ENCODE measurements at regions not wholly inside any gene's neighbourhood (a gene's known extent, or its start where the extent isn't known, plus 50 kb on each side); places are given as distances from the start of the nearest gene placed in this dataset.

- no peak overlapping the region for H3K27ac ChIP-seq (ENCODE audit: low read depth in 1 of 2, low read length in 2 of 2)
- no peak overlapping the region for H3K9ac ChIP-seq (ENCODE audit: low read depth in 1 of 2, low read length in 2 of 2)
- H3K27me3 ChIP-seq (ENCODE audit: control insufficient read depth in 4 of 4, insufficient read depth in 4 of 4, low read length in 3 of 4), result no peaks in the 10 kb centered on the region
- TF ChIP-seq FOXA2 (IDR thresholded peaks at IDR 0.05) (no peak), HNF4A (conservative IDR thresholded peaks at IDR 0.05) (no peak), NR2F2 (IDR thresholded peaks at IDR 0.05) (no peak), FOXA1 (IDR thresholded peaks at IDR 0.05) (no peak), TAF1 (conservative IDR thresholded peaks at IDR 0.05) (no peak), REST (IDR thresholded peaks at IDR 0.05) (no peak), SP1 (IDR thresholded peaks at IDR 0.05) (no peak)
- TF ChIP-seq, protein P1, sequence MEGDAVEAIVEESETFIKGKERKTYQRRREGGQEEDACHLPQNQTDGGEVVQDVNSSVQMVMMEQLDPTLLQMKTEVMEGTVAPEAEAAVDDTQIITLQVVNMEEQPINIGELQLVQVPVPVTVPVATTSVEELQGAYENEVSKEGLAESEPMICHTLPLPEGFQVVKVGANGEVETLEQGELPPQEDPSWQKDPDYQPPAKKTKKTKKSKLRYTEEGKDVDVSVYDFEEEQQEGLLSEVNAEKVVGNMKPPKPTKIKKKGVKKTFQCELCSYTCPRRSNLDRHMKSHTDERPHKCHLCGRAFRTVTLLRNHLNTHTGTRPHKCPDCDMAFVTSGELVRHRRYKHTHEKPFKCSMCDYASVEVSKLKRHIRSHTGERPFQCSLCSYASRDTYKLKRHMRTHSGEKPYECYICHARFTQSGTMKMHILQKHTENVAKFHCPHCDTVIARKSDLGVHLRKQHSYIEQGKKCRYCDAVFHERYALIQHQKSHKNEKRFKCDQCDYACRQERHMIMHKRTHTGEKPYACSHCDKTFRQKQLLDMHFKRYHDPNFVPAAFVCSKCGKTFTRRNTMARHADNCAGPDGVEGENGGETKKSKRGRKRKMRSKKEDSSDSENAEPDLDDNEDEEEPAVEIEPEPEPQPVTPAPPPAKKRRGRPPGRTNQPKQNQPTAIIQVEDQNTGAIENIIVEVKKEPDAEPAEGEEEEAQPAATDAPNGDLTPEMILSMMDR (IDR thresholded peaks at IDR 0.05; ENCODE audit: low read depth, low read length, missing input control), result no peak
- no peak overlapping the region for H3K4me3 ChIP-seq (ENCODE audit: low read depth in 1 of 3, low read length in 3 of 3)
- peaks cover 0 to 23% (median 18%) of the 10 kb centered on the region in 4 donors for H3K4me1 ChIP-seq (ENCODE audit: control insufficient read depth in 4 of 4, insufficient read depth in 4 of 4, low read length in 3 of 4)
- no peaks in the 10 kb centered on the region for H3K9me3 ChIP-seq (ENCODE audit: control insufficient read depth in 4 of 4, low read length in 3 of 4)
- 85% methylated on average over 4 of the region's 4 CpGs for WGBS
- no peaks in the 10 kb centered on the region for H3K36me3 ChIP-seq (ENCODE audit: control insufficient read depth in 4 of 4, insufficient read depth in 3 of 4, low read depth in 1 of 4, low read length in 3 of 4)
- DNase-seq (ENCODE audit: low spot score), result no peak
Observed at GRCh38 chr13:95357875-95358274, 56.6 kb upstream of the ABCC4 start.

GRCh38 chr13:95360052-95360451 lies 58.8 kb upstream of the ABCC4 start:
- H3K27me3 ChIP-seq (ENCODE audit: control insufficient read depth in 4 of 4, insufficient read depth in 4 of 4, low read length in 3 of 4), result no peaks in the 10 kb centered on the region
- peaks cover 0 to 11% (median 9%) of the 10 kb centered on the region in 4 donors for H3K4me1 ChIP-seq (ENCODE audit: control insufficient read depth in 4 of 4, insufficient read depth in 4 of 4, low read length in 3 of 4)
- TF ChIP-seq HNF4A (conservative IDR thresholded peaks at IDR 0.05) (no peak), NR2F2 (IDR thresholded peaks at IDR 0.05) (no peak), GABPA (IDR thresholded peaks at IDR 0.05 in 1 of 2, conservative IDR thresholded peaks at IDR 0.05 in 1 of 2) (no peak), RAD21 (IDR thresholded peaks at IDR 0.05) (no peak), FOXA1 (IDR thresholded peaks at IDR 0.05) (no peak)
- no peak overlapping the region for H3K4me3 ChIP-seq (ENCODE audit: low read depth in 1 of 3, low read length in 3 of 3)
- no peak overlapping the region for H3K9ac ChIP-seq (ENCODE audit: low read depth in 1 of 2, low read length in 2 of 2)
- H3K27ac ChIP-seq (ENCODE audit: low read depth in 1 of 2, low read length in 2 of 2), result no peak overlapping the region
- 71% methylated on average over 3 of the region's 3 CpGs for WGBS
- no peak for DNase-seq (ENCODE audit: low spot score)
- no peaks in the 10 kb centered on the region for H3K36me3 ChIP-seq (ENCODE audit: control insufficient read depth in 4 of 4, insufficient read depth in 3 of 4, low read depth in 1 of 4, low read length in 3 of 4)
- H3K9me3 ChIP-seq (ENCODE audit: control insufficient read depth in 4 of 4, low read length in 3 of 4), result no peaks in the 10 kb centered on the region

DNA sequence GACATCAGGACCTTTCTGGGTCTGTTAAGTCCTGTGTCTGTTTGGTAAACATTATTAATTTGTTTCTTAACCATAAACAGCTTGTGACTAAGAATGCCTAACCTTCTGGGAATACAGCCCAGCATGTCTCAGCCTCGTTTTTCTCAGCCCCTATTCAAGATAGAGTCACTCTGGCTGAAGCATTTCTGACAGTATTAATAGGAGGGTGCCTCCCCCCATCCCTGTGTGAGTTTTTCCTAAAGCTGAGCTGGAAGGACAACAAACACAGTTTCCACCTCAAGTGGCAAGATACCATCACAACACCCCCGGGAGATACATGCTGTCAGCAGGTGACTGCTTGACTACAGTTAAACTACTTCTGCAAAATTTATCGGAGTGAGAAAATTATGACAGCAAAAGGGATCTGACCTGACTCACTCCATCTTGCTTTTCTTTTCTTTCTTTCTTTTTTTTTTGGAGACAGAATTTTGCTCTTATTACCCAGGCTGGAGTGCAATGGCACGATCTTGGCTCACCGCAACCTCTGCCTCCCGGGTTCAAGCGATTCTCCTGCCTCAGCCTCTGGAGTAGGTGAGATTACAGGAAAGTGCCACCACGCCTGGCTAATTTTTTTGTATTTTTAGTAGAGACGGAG lies 59.3 kb upstream of the ABCC4 start:
- Histone ChIP-seq H3K9ac (ENCODE audit: low read depth in 1 of 2, low read length in 2 of 2) (no peak overlapping the region), H3K27ac (ENCODE audit: low read depth in 1 of 2, low read length in 2 of 2) (no peak overlapping the region), H3K27me3 (ENCODE audit: control insufficient read depth in 4 of 4, insufficient read depth in 4 of 4, low read length in 3 of 4) (no peaks in the 10 kb centered on the region), H3K36me3 (ENCODE audit: control insufficient read depth in 4 of 4, insufficient read depth in 3 of 4, low read depth in 1 of 4, low read length in 3 of 4) (no peaks in the 10 kb centered on the region), H3K4me3 (ENCODE audit: low read depth in 1 of 3, low read length in 3 of 3) (no peak overlapping the region), H3K4me1 (ENCODE audit: control insufficient read depth in 4 of 4, insufficient read depth in 4 of 4, low read length in 3 of 4) (peaks cover 0 to 7% (median 5%) of the 10 kb centered on the region in 4 donors), H3K9me3 (ENCODE audit: control insufficient read depth in 4 of 4, low read length in 3 of 4) (no peaks in the 10 kb centered on the region)
- 91% methylated on average over 9 of the region's 9 CpGs for WGBS
- DNase-seq (ENCODE audit: low spot score), result no peak
- TF ChIP-seq JUND (IDR thresholded peaks at IDR 0.05) (no peak), ATF3 (IDR thresholded peaks at IDR 0.05) (no peak), FOXA2 (IDR thresholded peaks at IDR 0.05) (no peak), NR2F2 (IDR thresholded peaks at IDR 0.05) (no peak), REST (IDR thresholded peaks at IDR 0.05) (no peak), RXRA (IDR thresholded peaks at IDR 0.05) (no peak), YY1 (IDR thresholded peaks at IDR 0.05) (no peak)
- TF ChIP-seq, protein P1 (IDR thresholded peaks at IDR 0.05; ENCODE audit: low read depth, low read length, missing input control), result no peak

Data from liver (tissue), 8 donors.